Gastrocnemius medialis (tissue), 4 donors: ENCODE measurements at regions not wholly inside any gene's neighbourhood (a gene's known extent, or its start where the extent isn't known, plus 50 kb on each side); places are given as distances from the start of the nearest gene placed in this dataset.

Experiments used
- ATAC-seq, 2 donors: fragments of 150-250 bp; one replicate each; pipeline ENCODE4 v1.9.1; 2016
- DNase-seq, 2 donors: peaks; one replicate each; pipeline ENCODE4 v3.0.0-alpha.2; 2019
- H3K27ac ChIP-seq, 4 donors: fragments of 200-600 bp; sonication (generic); 1 replicate in 1 of 4; 2 replicates in 3 of 4; pipeline ENCODE4 v1.5.1; 2016 to 2018; ENCODE audit warnings: mild to moderate bottlenecking in 2 of 4, moderate library complexity in 1 of 4
- H3K27me3 ChIP-seq, 3 donors: fragments of 200-600 bp; sonication (generic) in 2 of 3; 1 replicate in 1 of 3; 2 replicates in 2 of 3; pipeline versions ENCODE4 v1.5.1 to v1.6.0; 2016 to 2019; ENCODE audit warnings: mild to moderate bottlenecking in 1 of 3, moderate library complexity in 1 of 3
- H3K36me3 ChIP-seq, 2 donors: fragments of 200-600 bp; sonication (generic) in 1 of 2; one replicate each; pipeline ENCODE4 v1.5.1; 2017 to 2018
- H3K4me1 ChIP-seq, 2 donors: fragments of 200-600 bp; sonication (generic) in 1 of 2; one replicate each; pipeline ENCODE4 v1.5.1; 2016 to 2017; ENCODE audit warnings: mild to moderate bottlenecking in 2 of 2
- H3K4me3 ChIP-seq, 4 donors: fragments of 200-600 bp; sonication (generic) in 3 of 4; 1 replicate in 1 of 4; 2 replicates in 3 of 4; pipeline ENCODE4 v1.5.1; 2016 to 2019; ENCODE audit warnings: mild to moderate bottlenecking in 2 of 4
- H3K9me3 ChIP-seq, 3 donors: fragments of 200-600 bp; sonication (generic) in 2 of 3; 1 replicate in 1 of 3; 2 replicates in 2 of 3; pipeline ENCODE4 v1.5.1; 2016 to 2019
- CTCF ChIP-seq, 5 experiments: fragments of 450-650 bp in 3 of 5; fragments of 200-600 bp in 2 of 5; sonication (generic) in 2 of 5; IDR thresholded peaks in 4 of 5; conservative IDR thresholded peaks in 1 of 5; 1 replicate in 4 of 5; 2 replicates in 1 of 5; pipeline ENCODE4 v1.5.1; 2016 to 2019; ENCODE audit warnings: antibody characterized with exemption in 5 of 5, mild to moderate bottlenecking in 3 of 5, moderate library complexity in 3 of 5
- POLR2A ChIP-seq, 2 donors: fragments of 450-650 bp; IDR thresholded peaks; one replicate each; pipeline ENCODE4 v1.6.1; 2017; ENCODE audit warnings: antibody characterized with exemption in 2 of 2, mild to moderate bottlenecking in 2 of 2, moderate library complexity in 2 of 2
- in situ Hi-C, 4 donors: fragments of 200-750 bp; cut with MboI; loops; one replicate each; pipeline versions ENCODE4 v1.15.0 to v1.8.0; 2017; ENCODE audit warnings: low sequenced_read_pairs in 4 of 4
- intact Hi-C: fragments of 100-400 bp; cut with DNase I; formaldehyde crosslinking; loops from one replicate; pipeline ENCODE4 v1.15.1; 2023; ENCODE audit warnings: low total_unique reads

- ATAC-seq: no peak
- Histone ChIP-seq H3K4me3 (no peak overlapping the region), H3K27ac (no peak overlapping the region), H3K27me3 (no peaks in the 10 kb centered on the region), H3K9me3 (peaks cover 0 to 12% (median 0%) of the 10 kb centered on the region in 3 donors), H3K36me3 (no peaks in the 10 kb centered on the region), H3K4me1 (no peaks in the 10 kb centered on the region)
- in situ Hi-C loops (no loop called here), intact Hi-C loops (no loop called here)
- no peak for DNase-seq
- TF ChIP-seq POLR2A (IDR thresholded peaks at IDR 0.05): no peak
- TF ChIP-seq CTCF (IDR thresholded peaks at IDR 0.05 in 4 of 5, conservative IDR thresholded peaks at IDR 0.05 in 1 of 5): no peak
These were observed 262.8 kb downstream of the ZEB2 start for GRCh38 chr2:144256996-144257707.

GRCh38 chr2:144254342-144255235 is 265.3 kb downstream of the ZEB2 start:
- ATAC-seq (no peak), DNase-seq (no peak)
- no peak overlapping the region for H3K27ac ChIP-seq
- H3K9me3 ChIP-seq: peaks cover 0 to 12% (median 0%) of the 10 kb centered on the region in 3 donors
- no peak overlapping the region for H3K4me3 ChIP-seq
- intact Hi-C loops (no loop called here), in situ Hi-C loops (no loop called here)
- no peaks in the 10 kb centered on the region for H3K36me3 ChIP-seq
- H3K4me1 ChIP-seq: peaks cover 0 to 3% of the 10 kb centered on the region in 2 donors
- no peak for TF ChIP-seq POLR2A (IDR thresholded peaks at IDR 0.05)
- no peaks in the 10 kb centered on the region for H3K27me3 ChIP-seq

GRCh38 chr2:144253743-144254142 is 266.2 kb downstream of the ZEB2 start:
- Histone ChIP-seq H3K4me3 (no peak overlapping the region), H3K36me3 (no peaks in the 10 kb centered on the region), H3K4me1 (peaks cover 1 to 12% of the 10 kb centered on the region in 2 donors), H3K9me3 (peaks cover 0 to 12% (median 0%) of the 10 kb centered on the region in 3 donors), H3K27ac (no peak overlapping the region), H3K27me3 (no peaks in the 10 kb centered on the region)
- DNase-seq: no peak
- TF ChIP-seq CTCF (IDR thresholded peaks at IDR 0.05 in 4 of 5, conservative IDR thresholded peaks at IDR 0.05 in 1 of 5): no peak
- intact Hi-C loops (no loop called here), in situ Hi-C loops (no loop called here)
- ATAC-seq: no peak

GRCh38 chr2:144252694-144253093 is 267.2 kb downstream of the ZEB2 start:
- Histone ChIP-seq H3K9me3 (peaks cover 0 to 5% (median 0%) of the 10 kb centered on the region in 3 donors), H3K4me3 (no peak overlapping the region), H3K4me1 (peaks cover 6 to 17% of the 10 kb centered on the region in 2 donors), H3K27ac (no peak overlapping the region), H3K27me3 (no peaks in the 10 kb centered on the region), H3K36me3 (no peaks in the 10 kb centered on the region)
- in situ Hi-C loops (no loop called here), intact Hi-C loops (no loop called here)
- ATAC-seq: no peak
- DNase-seq: no peak
- TF ChIP-seq CTCF (IDR thresholded peaks at IDR 0.05 in 4 of 5, conservative IDR thresholded peaks at IDR 0.05 in 1 of 5): no peak
- TF ChIP-seq POLR2A (IDR thresholded peaks at IDR 0.05): no peak

GRCh38 chr2:144249035-144249637 is 270.8 kb downstream of the ZEB2 start:
- no peak for DNase-seq
- H3K4me1 ChIP-seq: peaks cover 6 to 17% of the 10 kb centered on the region in 2 donors
- no peaks in the 10 kb centered on the region for H3K27me3 ChIP-seq
- peaks cover 0 to 5% (median 0%) of the 10 kb centered on the region in 3 donors for H3K9me3 ChIP-seq
- no peaks in the 10 kb centered on the region for H3K36me3 ChIP-seq
- H3K4me3 ChIP-seq: peak overlapping the region in 1 of 4 donors; percentile 24
- peak; percentile 94 to 97 for ATAC-seq
- intact Hi-C loops (no loop called here), in situ Hi-C loops (no loop called here)
- peak overlapping the region in 2 of 4 donors; percentile 53 to 62 for H3K27ac ChIP-seq
- no peak for TF ChIP-seq POLR2A (IDR thresholded peaks at IDR 0.05)
- TF ChIP-seq CTCF (IDR thresholded peaks at IDR 0.05 in 4 of 5, conservative IDR thresholded peaks at IDR 0.05 in 1 of 5): no peak
